GM21423 (cell line): ENCODE measurements at regions not wholly inside any gene's neighbourhood (a gene's known extent, or its start where the extent isn't known, plus 50 kb on each side); places are given as distances from the start of the nearest gene placed in this dataset.

Experiments used
- ATAC-seq: cut with Tn5 transposase; IDR thresholded peaks from one replicate; pipeline ENCODE4 v1.9.1; 2021; ENCODE audit warnings: mild to moderate bottlenecking, moderate library complexity; ENCODE audit not compliant: unreplicated experiment

- no peak for ATAC-seq
Measured at GRCh38 chr7:52502281-52502680, 533.2 kb upstream of the POM121L12 start.

DNA sequence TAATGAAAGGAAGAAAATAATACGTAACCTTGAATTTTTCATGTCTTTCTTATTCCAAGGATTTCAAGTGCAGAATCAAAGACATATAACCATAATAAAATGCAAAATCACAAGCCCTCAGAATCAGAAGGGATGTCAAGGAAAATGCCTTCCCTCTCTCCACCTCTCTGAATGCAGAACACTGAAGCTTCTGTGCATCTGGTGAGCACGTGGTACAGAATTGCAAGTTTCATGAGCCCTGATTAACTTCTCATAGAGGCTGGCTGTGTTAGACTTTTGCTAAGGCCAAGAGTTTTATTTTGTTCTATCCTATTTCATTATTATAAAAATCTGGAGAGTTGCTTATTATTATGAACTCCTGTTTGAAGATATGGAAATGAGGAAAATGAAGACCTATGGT lies 533.7 kb upstream of the POM121L12 start:
- ATAC-seq: no peak

DNA sequence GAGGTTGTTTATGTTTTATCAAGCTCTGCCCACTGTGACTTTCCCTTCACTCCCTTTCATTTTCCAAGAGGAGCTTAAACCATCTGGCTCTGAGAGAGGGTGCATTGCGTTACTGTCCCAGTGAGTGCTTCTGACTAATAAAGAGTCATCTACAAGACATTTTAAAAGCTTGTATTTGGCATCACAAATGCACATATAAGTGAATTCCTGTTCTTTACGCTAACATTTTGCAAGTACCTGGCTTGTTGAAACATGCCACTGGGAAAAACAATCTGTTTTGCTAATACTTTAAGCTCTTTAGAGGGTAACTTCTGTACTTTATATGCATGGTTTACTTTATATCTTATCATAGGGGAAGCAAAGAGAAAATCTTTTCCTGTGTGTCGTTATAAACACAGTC lies 534.6 kb upstream of the POM121L12 start:
- no peak for ATAC-seq

GRCh38 chr7:52498366-52498765 lies 537.1 kb upstream of the POM121L12 start:
- ATAC-seq: no peak

DNA sequence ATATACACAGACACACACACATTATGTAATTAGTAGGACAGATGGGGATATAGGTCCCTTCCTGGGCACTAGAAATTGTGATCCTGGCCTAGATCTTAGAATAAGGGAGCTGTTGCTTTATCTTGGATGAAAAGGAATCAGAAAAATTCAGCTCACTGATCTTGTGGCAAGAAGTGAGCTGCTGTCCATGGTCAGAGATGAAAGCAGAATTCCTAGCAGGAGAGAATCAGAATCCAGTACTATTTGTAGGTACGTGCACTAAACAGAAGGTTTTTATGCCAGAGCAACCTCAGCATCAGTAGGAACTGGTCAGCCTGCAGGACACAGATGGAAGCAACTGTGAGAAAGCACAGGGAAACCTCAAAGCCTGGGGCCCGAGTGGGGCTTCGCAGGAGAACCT lies 549.2 kb upstream of the POM121L12 start:
- no peak for ATAC-seq

- no peak for ATAC-seq
Measured at GRCh38 chr7:52482076-52482475, 553.4 kb upstream of the POM121L12 start.

GRCh38 chr7:52481571-52481970 lies 553.9 kb upstream of the POM121L12 start:
- no peak for ATAC-seq

DNA sequence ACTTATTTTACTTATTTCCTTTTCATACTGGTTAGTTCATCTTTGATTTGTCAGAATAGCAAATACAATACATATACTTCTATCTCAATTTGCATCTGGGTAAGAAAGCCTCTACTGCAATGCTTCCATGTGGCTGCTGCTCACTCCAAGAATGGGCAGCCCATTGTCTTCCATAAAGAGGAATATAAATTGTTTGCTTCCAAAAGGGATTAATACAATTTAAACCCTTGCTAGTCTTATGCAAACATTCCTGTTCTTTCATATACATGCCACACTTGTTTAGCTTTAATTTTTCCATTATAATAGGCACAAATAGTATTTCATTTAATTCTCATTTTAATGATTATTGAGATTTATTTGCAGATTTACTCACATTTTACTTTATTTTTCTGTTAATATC lies 555.4 kb upstream of the POM121L12 start:
- no peak for ATAC-seq

GRCh38 chr7:52475001-52475582 lies 560.3 kb upstream of the POM121L12 start:
- ATAC-seq: no peak

GRCh38 chr7:52473756-52474155 lies 561.7 kb upstream of the POM121L12 start:
- ATAC-seq: no peak

DNA sequence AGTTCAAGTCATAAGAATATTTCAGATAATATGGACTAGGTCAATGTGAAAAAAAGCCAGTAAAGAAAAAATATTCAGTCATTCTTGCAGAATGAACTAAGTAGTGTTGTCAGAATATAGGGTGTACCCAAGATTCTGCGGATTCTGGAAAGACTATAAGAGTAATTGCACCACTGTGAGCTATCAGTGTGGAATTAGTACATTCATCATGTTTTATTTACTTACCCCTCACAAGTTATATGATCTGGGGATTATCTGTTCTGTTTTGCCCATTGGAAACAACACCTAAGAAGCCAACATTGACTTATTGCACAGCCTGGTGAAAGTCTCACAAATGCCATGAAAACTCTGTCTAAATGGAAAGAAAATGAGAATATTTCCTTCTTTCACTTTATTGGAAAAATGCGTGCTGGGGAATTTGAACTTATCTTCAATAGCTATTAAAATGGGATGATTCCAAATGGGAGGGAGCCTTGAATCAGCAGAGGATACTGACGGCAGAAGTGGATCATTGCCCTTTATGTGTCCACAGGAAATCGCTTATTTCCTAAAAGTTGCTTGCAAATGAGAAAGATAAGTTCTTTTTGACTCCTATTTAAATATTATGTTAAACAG lies 563.3 kb upstream of the POM121L12 start:
- no peak for ATAC-seq

GRCh38 chr7:52465216-52465615 lies 570.2 kb upstream of the POM121L12 start:
- ATAC-seq: no peak

- no peak for ATAC-seq
Measured at GRCh38 chr7:52463341-52463740, 572.1 kb upstream of the POM121L12 start.

DNA sequence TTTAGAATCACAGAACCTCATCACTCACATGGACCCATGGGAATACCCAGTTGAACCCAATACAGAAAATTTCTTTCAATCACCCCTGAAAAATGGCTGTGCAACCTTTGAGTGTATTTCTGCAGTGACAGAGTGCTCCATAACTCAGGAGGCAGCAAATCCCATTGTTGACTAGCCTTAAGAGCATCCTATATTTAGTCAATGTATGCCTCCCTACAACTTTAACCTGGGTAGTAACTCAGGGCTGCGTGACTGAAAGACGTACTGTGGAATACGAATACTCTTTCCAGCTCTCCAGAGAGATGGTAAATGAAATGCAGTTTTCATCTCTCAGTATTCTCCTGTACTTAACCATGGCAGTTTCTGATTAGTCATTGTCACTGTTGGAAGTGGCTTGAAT lies 573.0 kb upstream of the POM121L12 start:
- no peak for ATAC-seq

- ATAC-seq: no peak
Measured at GRCh38 chr7:52455571-52455970, 579.9 kb upstream of the POM121L12 start.

GRCh38 chr7:52450816-52451215 lies 584.6 kb upstream of the POM121L12 start:
- no peak for ATAC-seq

GRCh38 chr7:52447581-52448180 lies 587.8 kb upstream of the POM121L12 start:
- ATAC-seq: no peak

DNA sequence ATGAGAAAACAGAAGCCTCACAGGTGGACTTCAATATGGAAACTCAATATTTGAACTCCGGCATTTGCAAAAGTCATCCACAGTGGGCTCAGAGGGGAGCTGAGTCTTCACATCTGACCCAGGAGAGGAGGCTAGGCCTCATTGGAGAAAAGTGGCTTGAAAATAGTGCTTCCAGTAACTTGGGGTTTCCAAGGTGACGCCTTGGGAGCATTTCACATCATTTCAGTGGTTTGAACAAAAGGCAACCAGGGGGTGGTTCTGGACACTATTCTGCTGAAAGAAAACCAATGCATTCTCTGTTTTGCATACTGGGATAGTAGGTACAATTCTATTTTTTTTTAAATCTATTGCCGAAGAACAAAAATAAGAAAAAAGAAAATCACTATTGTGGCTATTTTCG lies 599.2 kb upstream of the POM121L12 start:
- ATAC-seq: no peak

DNA sequence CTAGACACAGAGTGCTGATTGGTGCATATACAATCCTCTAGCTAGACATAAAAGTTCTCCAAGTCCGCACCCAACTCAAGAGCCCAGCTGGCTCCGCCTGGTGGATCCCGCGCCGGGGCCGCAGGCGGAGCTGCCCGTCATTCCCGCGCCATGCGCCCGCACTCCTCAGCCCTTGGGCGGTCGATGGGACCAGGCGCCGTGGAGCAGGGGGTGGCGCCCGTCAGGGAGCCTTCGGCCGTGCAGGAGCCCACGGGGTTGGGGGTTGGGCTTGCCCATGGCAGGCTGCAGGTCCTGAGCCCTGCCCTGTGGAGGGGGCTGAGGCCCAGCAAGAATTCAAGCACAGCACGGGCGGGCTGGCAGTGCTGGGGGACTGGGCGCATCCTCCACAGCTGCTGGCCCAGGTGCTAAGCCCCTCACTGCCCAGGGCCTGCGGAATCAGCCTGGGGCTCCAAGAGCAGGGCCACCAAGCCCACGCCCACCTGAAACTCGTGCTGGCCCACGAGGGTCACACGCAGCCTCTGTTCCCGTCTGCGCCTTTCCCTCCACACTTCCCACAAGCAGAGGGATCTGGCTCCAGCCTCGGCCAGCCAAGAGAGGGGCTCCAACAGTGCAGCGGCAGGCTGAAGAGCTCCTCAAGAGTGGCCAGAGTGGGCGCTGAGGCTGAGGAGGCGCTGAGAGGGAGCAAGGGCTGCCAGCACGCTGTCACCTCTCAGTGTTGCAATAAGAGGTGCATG lies 604.2 kb upstream of the POM121L12 start:
- ATAC-seq: no peak

DNA sequence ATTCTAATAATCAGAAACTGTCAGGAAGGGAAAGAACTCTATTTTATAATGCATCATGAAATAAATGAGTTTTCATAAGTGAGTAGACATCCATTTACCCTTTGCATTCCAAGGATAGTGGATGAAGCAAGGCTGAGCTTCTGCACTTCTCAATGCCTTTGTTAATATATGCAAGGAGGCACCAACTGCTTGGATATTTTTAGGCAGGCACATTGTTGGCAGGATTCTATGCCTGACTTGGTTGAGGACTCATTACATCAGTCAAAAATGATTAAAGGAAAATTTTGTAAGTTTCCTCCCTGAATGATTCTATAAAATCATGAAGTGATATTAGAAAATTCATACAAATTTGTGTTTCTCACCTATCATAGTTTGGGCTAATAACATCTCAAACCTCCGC lies 612.2 kb upstream of the POM121L12 start:
- ATAC-seq: no peak

- no peak for ATAC-seq
Measured at GRCh38 chr7:52413051-52413450, 622.4 kb upstream of the POM121L12 start.

- ATAC-seq: no peak
Measured at GRCh38 chr7:52410032-52410431, 625.4 kb upstream of the POM121L12 start.
